ENCODE measurements at regions not wholly inside any gene's neighbourhood (a gene's known extent, or its start where the extent isn't known, plus 50 kb on each side); places are given as distances from the start of the nearest gene placed in this dataset.

DNA sequence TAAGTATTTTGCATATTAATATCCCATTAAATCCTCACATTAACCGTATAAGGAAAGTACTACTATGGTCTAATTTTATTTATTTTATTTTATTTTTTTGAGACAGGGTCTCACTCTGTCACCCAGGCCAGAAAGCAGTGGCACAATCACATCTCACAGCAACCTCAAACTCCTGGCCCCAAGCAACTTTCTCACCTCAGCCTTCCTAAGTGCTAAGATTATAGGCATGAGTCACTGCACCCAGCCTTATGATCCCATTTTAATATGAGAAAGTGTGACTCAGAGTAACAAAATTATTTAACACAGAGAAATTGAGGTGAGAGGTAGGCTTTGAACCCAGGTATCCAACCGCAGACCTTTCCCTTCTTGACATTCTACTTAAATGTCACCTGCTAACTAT, 330.0 kb upstream of the POU3F3 start:
- TF ChIP-seq, protein P1, sequence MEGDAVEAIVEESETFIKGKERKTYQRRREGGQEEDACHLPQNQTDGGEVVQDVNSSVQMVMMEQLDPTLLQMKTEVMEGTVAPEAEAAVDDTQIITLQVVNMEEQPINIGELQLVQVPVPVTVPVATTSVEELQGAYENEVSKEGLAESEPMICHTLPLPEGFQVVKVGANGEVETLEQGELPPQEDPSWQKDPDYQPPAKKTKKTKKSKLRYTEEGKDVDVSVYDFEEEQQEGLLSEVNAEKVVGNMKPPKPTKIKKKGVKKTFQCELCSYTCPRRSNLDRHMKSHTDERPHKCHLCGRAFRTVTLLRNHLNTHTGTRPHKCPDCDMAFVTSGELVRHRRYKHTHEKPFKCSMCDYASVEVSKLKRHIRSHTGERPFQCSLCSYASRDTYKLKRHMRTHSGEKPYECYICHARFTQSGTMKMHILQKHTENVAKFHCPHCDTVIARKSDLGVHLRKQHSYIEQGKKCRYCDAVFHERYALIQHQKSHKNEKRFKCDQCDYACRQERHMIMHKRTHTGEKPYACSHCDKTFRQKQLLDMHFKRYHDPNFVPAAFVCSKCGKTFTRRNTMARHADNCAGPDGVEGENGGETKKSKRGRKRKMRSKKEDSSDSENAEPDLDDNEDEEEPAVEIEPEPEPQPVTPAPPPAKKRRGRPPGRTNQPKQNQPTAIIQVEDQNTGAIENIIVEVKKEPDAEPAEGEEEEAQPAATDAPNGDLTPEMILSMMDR (IDR thresholded peaks at IDR 0.05; ENCODE audit: low read length), result no peak
- no peak for TF ChIP-seq EZH2 (optimal IDR thresholded peaks at IDR 0.05; ENCODE audit: low read depth, low read length)

Measured in MM.1S (cell line).